Stimulated activated CD4-positive, alpha-beta T cell treated with anti-CD3 and anti-CD28 coated beads, Interleukin-1b, Interleukin-23, amount 100 ng/mL, for 24 hours (primary cell): ENCODE measurements at regions not wholly inside any gene's neighbourhood (a gene's known extent, or its start where the extent isn't known, plus 50 kb on each side); places are given as distances from the start of the nearest gene placed in this dataset.
"Not testable (repeated sequence)": the region's sequence is repeated elsewhere in the genome, so short reads cannot be mapped to it uniquely, and the experiment has no call there.

ENCODE experiments used
- DNase-seq, 4 experiments: peaks; one replicate each; pipeline ENCODE4 v3.0.0-alpha.2; 2020; ENCODE audit warnings: low read depth in 4 of 4, low spot score in 1 of 4

- DNase-seq, result no peak
Measured at GRCh38 chr6:22134308-22134707, 162.5 kb downstream of the PRL start.

- DNase-seq, result no peak
Measured at GRCh38 chr6:22135395-22135794, 161.4 kb downstream of the PRL start.

- not testable (repeated sequence) for DNase-seq
Measured at GRCh38 chr6:22140736-22141135, 156.1 kb downstream of the PRL start.

GRCh38 chr6:22141241-22141745 is 155.5 kb downstream of the PRL start:
- DNase-seq, result no peak

GRCh38 chr6:22142856-22143255 is 154.0 kb downstream of the PRL start:
- DNase-seq, result no peak

- DNase-seq, result no peak
Measured at GRCh38 chr6:22145376-22145775, 151.5 kb downstream of the PRL start.

GRCh38 chr6:22145823-22146677 is 150.8 kb downstream of the PRL start:
- no peak for DNase-seq

- no peak for DNase-seq
Measured at GRCh38 chr6:22146678-22146930, 150.2 kb downstream of the PRL start.

- DNase-seq, result no peak
Measured at GRCh38 chr6:22146931-22147701, 149.7 kb downstream of the PRL start.

GRCh38 chr6:22147921-22148776 is 148.7 kb downstream of the PRL start:
- DNase-seq, result no peak

- DNase-seq, result no peak
Measured at GRCh38 chr6:22149096-22149495, 147.7 kb downstream of the PRL start.

- no peak for DNase-seq
Measured at GRCh38 chr6:22149501-22150367, 147.1 kb downstream of the PRL start.

- no peak for DNase-seq
Measured at GRCh38 chr6:22150368-22151035, 146.3 kb downstream of the PRL start.

GRCh38 chr6:22151892-22152291 is 144.9 kb downstream of the PRL start:
- DNase-seq, result no peak

- no peak for DNase-seq
Measured at GRCh38 chr6:22152841-22153240, 144.0 kb downstream of the PRL start.

- DNase-seq, result no peak
Measured at GRCh38 chr6:22153384-22154158, 143.3 kb downstream of the PRL start.

- DNase-seq, result no peak
Measured at GRCh38 chr6:22155551-22155950, 141.3 kb downstream of the PRL start.

- DNase-seq, result no peak
Measured at GRCh38 chr6:22157233-22157632, 139.6 kb downstream of the PRL start.

- no peak for DNase-seq
Measured at GRCh38 chr6:22164236-22164635, 132.6 kb downstream of the PRL start.
